B cell (primary cell): ENCODE measurements at regions not wholly inside any gene's neighbourhood (a gene's known extent, or its start where the extent isn't known, plus 50 kb on each side); places are given as distances from the start of the nearest gene placed in this dataset.

Source experiments
- EZH2 ChIP-seq: IDR thresholded peaks from 2 replicates; pipeline ENCODE4 v1.6.1; 2012; ENCODE audit warnings: borderline replicate concordance, low read depth, mild to moderate bottlenecking, moderate library complexity, low read length; ENCODE audit not compliant: insufficient read depth, poor library complexity, severe bottlenecking
- TF ChIP-seq, protein P1 (sequence below): fragments of 200-600 bp; IDR thresholded peaks from one replicate; pipeline ENCODE4 v1.8.0; 2022; ENCODE audit warnings: antibody characterized with exemption, mild to moderate bottlenecking

- TF ChIP-seq, protein P1, sequence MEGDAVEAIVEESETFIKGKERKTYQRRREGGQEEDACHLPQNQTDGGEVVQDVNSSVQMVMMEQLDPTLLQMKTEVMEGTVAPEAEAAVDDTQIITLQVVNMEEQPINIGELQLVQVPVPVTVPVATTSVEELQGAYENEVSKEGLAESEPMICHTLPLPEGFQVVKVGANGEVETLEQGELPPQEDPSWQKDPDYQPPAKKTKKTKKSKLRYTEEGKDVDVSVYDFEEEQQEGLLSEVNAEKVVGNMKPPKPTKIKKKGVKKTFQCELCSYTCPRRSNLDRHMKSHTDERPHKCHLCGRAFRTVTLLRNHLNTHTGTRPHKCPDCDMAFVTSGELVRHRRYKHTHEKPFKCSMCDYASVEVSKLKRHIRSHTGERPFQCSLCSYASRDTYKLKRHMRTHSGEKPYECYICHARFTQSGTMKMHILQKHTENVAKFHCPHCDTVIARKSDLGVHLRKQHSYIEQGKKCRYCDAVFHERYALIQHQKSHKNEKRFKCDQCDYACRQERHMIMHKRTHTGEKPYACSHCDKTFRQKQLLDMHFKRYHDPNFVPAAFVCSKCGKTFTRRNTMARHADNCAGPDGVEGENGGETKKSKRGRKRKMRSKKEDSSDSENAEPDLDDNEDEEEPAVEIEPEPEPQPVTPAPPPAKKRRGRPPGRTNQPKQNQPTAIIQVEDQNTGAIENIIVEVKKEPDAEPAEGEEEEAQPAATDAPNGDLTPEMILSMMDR: no peak
- TF ChIP-seq EZH2: no peak
Measured at GRCh38 chr2:164371916-164372315, 249.4 kb downstream of the GRB14 start.
